Stimulated activated CD4-positive, alpha-beta T cell treated with anti-CD3 and anti-CD28 coated beads, TNF-alpha, amount 100 ng/mL, for 48 hours (primary cell): ENCODE measurements at regions not wholly inside any gene's neighbourhood (a gene's known extent, or its start where the extent isn't known, plus 50 kb on each side); places are given as distances from the start of the nearest gene placed in this dataset.

ENCODE experiments used
- DNase-seq, 3 donors: peaks; one replicate each; pipeline ENCODE4 v3.0.0-alpha.2; 2020; ENCODE audit warnings: low read depth in 3 of 3

- no peak for DNase-seq
These were observed 723.9 kb downstream of the SOCS6 start for GRCh38 chr18:71012789-71013188.

DNA sequence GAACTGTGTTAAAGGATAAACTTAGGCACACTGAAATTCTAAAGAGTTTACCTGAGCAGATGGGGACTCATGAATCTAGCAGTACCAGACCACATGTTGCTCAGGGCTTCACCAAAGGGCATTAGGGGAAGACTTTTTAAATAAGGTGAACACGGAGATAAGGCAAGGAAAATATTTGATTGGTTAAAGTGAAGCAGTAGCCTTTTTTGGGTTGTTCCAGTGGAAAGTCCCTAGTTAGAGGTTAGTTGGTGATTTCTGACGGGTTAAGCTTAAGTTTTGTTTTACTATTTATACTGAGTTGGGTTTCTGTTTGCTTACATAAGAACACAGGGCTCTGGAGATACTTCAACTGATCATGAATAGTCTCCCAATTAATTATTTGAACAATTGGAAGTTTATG lies 722.5 kb downstream of the SOCS6 start:
- no peak for DNase-seq

DNA sequence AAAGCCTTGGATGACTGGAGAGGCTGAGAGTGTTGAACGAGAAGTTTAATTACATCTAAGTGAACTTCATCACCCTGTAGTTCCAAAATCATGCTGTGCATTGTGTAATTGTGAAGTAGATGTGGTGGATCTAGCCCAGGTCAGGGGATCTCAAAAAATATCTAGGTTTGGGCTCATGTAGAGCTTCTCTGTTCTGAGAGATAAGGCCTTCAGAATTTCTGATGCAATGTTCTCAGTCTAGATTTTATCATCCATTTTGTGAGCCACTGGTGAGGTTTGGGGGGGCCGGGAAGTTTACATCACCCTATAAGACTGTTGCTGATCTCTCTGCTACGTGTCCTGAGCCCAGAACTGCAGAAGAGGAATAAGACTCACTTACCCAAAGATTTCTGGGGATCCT lies 719.4 kb downstream of the SOCS6 start:
- no peak for DNase-seq

DNA sequence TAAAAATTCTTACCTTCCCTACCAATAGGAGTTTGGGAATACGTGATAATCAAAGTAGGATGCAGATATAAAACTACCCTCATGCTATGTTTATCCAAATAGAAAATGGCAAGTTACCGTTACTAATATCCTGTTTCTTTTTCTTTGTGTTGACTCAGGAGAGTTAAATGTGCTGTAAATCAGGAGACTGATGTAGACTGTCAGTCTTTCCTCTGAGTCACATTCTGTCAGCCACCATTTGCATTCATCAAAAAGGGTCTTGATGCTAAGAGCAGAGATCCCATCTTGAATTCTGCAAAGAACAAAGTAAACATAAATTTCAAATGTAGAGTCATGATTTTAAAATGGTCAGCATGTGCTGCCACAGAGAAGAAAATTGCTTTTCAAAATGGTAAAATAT lies 712.8 kb downstream of the SOCS6 start:
- DNase-seq = no peak

- DNase-seq = no peak
These were observed 709.6 kb downstream of the SOCS6 start for GRCh38 chr18:70998490-70998889.

DNA sequence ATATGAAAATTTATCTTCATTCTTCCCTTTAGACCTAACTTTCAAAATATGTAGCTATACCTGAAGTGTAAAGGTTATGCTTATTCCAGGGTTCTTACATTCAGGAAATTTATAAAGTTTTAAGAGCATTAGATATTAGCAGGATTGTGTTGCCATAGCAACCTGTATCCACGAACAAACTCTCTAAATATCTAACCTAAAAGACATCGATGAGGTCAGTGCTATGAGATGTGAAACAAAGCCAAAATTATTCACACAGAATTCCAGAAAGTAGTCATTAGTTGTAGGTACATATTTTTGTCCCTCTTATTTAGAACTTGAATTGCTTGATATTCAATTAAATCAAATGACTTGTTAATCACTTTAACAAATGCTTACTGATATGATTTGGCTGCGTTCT lies 705.3 kb downstream of the SOCS6 start:
- no peak for DNase-seq

DNA sequence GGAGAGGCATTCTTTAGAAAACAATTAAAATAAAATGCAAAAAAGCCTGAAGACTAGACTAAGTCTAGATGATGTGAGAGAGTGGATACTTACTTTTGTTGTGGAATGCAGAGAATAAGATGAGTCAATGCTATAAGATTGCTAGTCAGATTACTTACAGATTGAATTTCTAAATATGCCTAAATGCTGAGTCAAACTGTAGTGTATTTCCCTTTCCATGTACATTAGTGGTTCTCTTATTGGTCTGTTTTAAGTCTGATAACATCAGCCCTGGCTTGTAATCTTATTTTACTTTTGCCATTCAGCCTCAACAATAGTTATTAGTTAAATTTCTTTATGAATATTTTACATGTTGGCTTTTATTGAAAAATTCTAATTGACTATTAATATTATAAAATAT lies 702.7 kb downstream of the SOCS6 start:
- DNase-seq = no peak

DNA sequence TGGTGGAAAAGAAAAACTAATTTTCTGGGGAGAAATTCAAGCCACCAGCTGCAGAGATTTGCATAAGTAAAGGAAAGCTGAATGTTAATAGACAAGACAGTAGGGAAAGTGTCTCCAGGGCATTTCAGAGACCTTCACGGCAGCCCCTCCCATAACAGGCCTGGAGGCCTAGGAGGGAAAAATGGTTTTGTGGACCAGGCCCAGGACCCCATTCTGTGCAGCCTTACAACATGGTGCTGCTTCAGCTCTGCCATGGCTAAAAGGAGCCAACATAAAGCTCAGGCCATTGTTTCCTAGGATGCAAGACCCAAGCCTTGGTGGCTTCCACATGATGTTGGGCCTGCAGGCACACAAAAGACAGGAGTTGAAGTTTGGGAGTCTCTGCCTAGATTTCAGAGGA lies 697.1 kb downstream of the SOCS6 start:
- no peak for DNase-seq

DNA sequence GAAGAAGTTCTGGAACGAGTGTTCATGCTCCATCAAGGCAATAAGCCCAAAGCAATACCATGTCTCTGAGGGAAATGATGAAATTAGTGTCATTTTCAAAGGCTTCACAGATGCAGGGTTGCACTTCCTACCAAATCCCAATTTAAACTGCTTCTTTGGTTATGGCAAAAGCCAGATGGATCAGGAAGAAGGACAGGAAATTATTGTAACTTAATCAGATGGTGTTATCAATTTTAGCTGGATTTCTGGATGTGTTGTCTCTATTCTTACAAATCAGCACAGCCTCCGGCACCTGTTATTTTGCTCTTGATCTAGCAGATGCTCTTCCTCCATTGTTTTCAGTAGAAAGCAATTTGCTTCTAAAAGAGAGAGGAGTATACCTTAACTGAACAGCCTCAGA lies 693.4 kb downstream of the SOCS6 start:
- no peak for DNase-seq

GRCh38 chr18:70981400-70982140 lies 692.7 kb downstream of the SOCS6 start:
- no peak for DNase-seq

DNA sequence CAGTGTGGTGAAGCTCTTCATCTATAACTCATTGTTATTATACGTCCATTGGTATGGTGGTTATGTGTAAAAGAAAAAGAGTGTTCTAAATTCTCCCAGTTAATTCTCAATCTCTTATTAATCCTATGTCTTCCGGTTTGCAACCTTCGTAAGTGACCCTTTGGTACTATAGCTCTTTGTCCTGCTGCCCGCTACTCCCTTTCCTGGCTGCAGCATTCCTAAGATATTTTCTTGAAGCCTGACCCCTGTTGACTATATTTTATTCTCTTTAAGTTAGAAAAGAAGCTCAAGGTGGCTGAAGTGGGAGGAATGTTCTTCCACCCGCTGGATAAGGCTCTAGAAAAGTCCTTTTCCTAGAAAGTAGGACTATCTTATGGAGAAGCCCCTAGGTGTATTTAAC lies 684.8 kb downstream of the SOCS6 start:
- DNase-seq = no peak

DNA sequence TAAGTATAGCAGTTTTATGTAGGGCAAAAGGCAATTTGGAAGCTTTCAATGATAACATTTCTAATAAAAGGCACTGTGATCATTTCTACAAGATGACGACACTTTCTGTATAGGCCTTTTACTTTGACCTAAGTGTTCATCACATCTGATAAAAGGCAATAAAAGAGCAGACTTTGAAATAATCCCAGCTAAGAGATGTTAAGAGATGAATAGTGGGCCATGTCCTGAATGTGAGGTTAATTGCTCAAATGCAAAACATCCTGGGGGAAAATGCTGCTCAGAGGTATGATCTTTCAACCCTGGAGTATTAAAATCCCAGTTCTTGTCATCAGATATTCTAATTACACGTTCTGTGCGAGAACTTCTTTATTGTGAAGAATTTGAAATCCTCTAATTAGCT lies 677.6 kb downstream of the SOCS6 start:
- DNase-seq = no peak

DNA sequence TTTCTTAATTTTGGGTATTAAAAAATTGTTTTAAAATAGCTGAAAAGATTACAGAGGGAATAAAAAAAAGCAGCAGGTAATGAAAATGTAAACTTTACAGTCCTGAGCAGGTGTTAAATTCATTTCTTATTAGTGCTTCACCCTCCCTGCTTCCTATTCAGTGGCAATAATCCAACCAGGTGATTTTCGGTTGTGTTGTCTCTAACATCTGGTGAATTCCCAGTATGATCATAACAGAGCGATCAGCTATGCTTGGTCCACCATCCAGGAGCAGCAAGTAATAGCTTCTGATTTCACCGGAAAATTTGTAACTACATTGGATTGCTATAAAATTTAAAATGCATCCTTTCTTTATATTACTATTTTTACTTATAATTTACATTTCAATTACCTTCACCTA lies 673.1 kb downstream of the SOCS6 start:
- DNase-seq = no peak

- no peak for DNase-seq
These were observed 667.7 kb downstream of the SOCS6 start for GRCh38 chr18:70956554-70956953.

DNA sequence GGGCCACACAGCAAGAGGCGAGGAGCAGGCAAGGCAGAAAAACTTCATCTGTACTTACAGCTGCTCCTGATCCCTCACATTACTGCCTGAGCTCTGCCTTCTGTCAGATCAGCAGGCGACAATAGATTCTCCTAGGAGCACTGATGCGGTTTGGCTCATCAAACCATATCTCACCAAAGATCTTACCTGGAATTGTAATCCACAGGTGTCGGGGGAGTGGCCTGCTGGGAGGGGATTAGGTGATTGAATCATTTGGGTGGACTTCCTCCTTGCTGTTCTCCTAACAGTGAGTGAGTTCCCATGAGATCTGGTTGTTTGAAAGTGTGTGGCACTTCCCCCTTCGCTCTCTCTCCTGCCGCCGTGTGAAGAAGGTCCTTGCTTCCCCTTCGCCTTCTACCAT lies 647.3 kb downstream of the SOCS6 start:
- DNase-seq = no peak

GRCh38 chr18:70931942-70932814 lies 643.3 kb downstream of the SOCS6 start:
- no peak for DNase-seq

- no peak for DNase-seq
These were observed 632.1 kb downstream of the SOCS6 start for GRCh38 chr18:70920840-70921374.

DNA sequence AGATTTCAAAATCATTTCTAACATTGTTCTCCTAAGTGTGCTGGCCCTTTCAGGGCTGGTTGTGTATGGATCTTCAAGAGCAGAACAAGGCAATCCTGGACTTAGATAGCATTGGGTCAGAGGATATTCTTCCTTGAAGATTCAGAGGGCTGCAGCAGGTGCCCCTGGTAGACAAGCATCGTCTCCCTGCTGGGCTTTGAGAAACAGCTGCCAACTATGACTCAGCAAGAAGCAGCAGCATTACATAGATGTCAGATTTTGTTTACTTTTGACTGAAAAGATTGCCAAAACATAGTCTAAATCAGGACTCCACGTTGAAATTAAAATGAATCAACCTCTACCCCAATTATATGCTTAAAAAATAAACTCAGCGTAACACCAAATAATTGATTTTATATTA lies 618.8 kb downstream of the SOCS6 start:
- DNase-seq = no peak

DNA sequence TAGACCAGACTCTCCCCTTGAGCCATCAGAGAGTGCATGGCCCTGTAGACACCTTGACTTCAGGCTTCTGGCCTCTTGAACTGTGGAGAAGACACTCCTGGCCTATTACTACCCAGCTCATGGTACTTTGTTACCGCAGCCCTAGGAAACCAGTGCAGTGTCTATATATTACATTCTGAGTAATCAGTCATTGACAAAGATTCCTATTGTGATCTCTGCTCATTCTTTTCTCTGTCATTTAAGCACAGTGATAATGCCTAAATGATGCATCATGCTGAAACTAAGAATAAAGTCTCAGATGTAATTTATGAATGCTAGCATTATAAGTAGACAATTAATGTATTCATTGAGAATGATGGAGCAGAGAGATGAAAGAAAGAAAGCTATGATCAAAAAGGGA lies 603.5 kb downstream of the SOCS6 start:
- no peak for DNase-seq

DNA sequence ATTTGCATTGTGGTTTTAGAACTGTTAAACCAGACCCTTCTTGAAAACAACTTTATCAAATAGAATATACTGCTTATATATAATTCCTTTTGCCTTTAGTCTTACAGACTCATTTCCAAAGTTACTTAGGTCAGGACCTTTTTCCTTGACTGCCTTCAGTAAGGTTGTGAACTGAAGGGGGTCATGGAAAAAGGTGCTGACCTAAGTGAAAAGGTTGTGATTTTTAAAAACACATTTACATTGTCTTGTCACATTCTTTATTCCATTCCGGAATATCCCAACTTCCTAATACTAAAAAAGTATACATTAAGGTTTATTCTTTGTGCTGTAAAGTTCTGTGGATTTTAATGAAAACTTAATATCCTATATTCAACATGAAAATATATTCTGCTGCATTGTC lies 581.4 kb downstream of the SOCS6 start:
- DNase-seq = no peak

- DNase-seq = no peak
These were observed 559.5 kb downstream of the SOCS6 start for GRCh38 chr18:70848329-70848728.

DNA sequence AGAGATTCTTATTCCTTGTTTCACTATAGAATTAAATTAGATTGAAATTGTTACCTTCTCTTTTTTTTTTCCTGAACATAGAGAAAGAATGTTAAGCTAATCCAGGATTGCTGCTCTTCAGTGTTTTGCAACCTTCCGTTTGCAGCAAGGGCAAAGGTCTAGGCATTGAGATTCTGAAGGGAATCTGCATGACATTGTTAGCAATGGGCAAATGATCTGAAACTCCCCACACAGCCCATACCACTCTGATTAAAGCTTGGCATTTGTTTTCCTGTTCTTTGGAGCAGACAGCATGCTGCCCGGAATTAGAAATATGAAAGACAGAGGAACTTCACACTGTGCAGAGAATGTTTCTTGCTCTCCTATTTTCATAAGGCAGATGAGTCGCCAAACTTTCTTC lies 551.8 kb downstream of the SOCS6 start:
- no peak for DNase-seq

DNA sequence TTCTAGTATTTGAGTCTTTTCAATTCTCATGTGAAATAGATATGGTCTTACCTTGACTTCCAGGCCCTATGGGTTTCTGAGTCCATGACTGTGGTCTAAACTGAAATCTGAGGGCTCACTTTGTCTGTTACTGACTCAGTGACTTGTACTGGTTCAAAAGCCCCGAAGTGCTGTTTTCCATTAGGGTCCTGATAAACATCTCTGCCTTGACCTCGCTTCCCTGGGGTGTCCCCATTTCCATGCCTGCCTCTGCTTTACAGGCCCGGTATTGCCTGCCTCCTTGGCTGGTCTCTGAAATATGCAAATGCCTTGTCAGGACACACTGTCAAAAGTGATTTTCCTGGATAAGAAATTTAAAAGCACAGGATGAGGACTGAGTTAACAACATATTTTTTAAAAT lies 538.8 kb downstream of the SOCS6 start:
- DNase-seq = no peak
